ENCODE measurements at regions not wholly inside any gene's neighbourhood (a gene's known extent, or its start where the extent isn't known, plus 50 kb on each side); places are given as distances from the start of the nearest gene placed in this dataset.

- BruUV-seq (replicated peaks): no TSS peak
- no peaks in the 10 kb centered on the region for H3K36me3 Mint-ChIP-seq (ENCODE audit: insufficient read depth, unreplicated experiment)
- H3K9me3 Mint-ChIP-seq (ENCODE audit: unreplicated experiment): no peaks in the 10 kb centered on the region
- no peak for DNase-seq (ENCODE audit: unreplicated experiment)
- CTCF ChIA-PET: interaction anchor here (0.6 kb wide), 1 partner anchor 574 kb away, joined by 3 read pairs; no protein-coding TSS in a partner anchor
- H3K27me3 Mint-ChIP-seq (ENCODE audit: insufficient read depth, unreplicated experiment): peaks cover 5% of the 10 kb centered on the region
- no peak overlapping the region for H3K4me3 Mint-ChIP-seq (ENCODE audit: unreplicated experiment)
- H3K4me1 Mint-ChIP-seq (ENCODE audit: insufficient read depth, unreplicated experiment): no peaks in the 10 kb centered on the region
- intact Hi-C loops (cut with micrococcal nuclease): no loop called here
- POLR2A ChIA-PET: no interaction called here
- no peak for TF ChIP-seq CTCF (IDR thresholded peaks at IDR 0.05; ENCODE audit: unreplicated experiment)
- no peak overlapping the region for H3K27ac Mint-ChIP-seq (ENCODE audit: low read depth, unreplicated experiment)
Observed at GRCh38 chr17:73953206-73954033, 250.1 kb upstream of the RPL38 start.

GRCh38 chr17:73954951-73955350 is 248.5 kb upstream of the RPL38 start:
- intact Hi-C loops (cut with micrococcal nuclease): no loop called here
- no peak for TF ChIP-seq CTCF (IDR thresholded peaks at IDR 0.05; ENCODE audit: unreplicated experiment)
- no peak overlapping the region for H3K27ac Mint-ChIP-seq (ENCODE audit: low read depth, unreplicated experiment)
- H3K4me3 Mint-ChIP-seq (ENCODE audit: unreplicated experiment): no peak overlapping the region
- H3K27me3 Mint-ChIP-seq (ENCODE audit: insufficient read depth, unreplicated experiment): peaks cover 10% of the 10 kb centered on the region
- no peaks in the 10 kb centered on the region for H3K36me3 Mint-ChIP-seq (ENCODE audit: insufficient read depth, unreplicated experiment)
- POLR2A ChIA-PET: no interaction called here
- no TSS peak for BruUV-seq (replicated peaks)
- no peaks in the 10 kb centered on the region for H3K4me1 Mint-ChIP-seq (ENCODE audit: insufficient read depth, unreplicated experiment)
- CTCF ChIA-PET: no interaction called here
- no peak for DNase-seq (ENCODE audit: unreplicated experiment)
- peaks cover 5% of the 10 kb centered on the region for H3K9me3 Mint-ChIP-seq (ENCODE audit: unreplicated experiment)

- Mint-ChIP-seq H3K9me3 (ENCODE audit: unreplicated experiment) (peaks cover 10% of the 10 kb centered on the region), H3K27ac (ENCODE audit: low read depth, unreplicated experiment) (no peak overlapping the region), H3K27me3 (ENCODE audit: insufficient read depth, unreplicated experiment) (peaks cover 17% of the 10 kb centered on the region), H3K4me3 (ENCODE audit: unreplicated experiment) (no peak overlapping the region), H3K4me1 (ENCODE audit: insufficient read depth, unreplicated experiment) (no peaks in the 10 kb centered on the region), H3K36me3 (ENCODE audit: insufficient read depth, unreplicated experiment) (no peaks in the 10 kb centered on the region)
- no peak for DNase-seq (ENCODE audit: unreplicated experiment)
- no TSS peak for BruUV-seq (replicated peaks)
- no peak for TF ChIP-seq CTCF (IDR thresholded peaks at IDR 0.05; ENCODE audit: unreplicated experiment)
- intact Hi-C loops (cut with micrococcal nuclease): loop anchor here (1.0 to 2.0 kb wide), 2 partner anchors 299 to 526 kb away; no protein-coding TSS in a partner anchor
- ChIA-PET POLR2A (no interaction called here), CTCF (interaction anchor here (0.6 to 1.0 kb wide), 2 partner anchors 321 to 376 kb away, joined by 3 read pairs; no protein-coding TSS in a partner anchor)
Observed at GRCh38 chr17:73955616-73956015, 247.9 kb upstream of the RPL38 start.

GRCh38 chr17:73956169-73956568 is 247.3 kb upstream of the RPL38 start:
- H3K36me3 Mint-ChIP-seq (ENCODE audit: insufficient read depth, unreplicated experiment): no peaks in the 10 kb centered on the region
- BruUV-seq (replicated peaks): no TSS peak
- intact Hi-C loops (cut with micrococcal nuclease): loop anchor here (1.0 to 2.0 kb wide), 2 partner anchors 299 to 527 kb away; no protein-coding TSS in a partner anchor
- ChIA-PET POLR2A (no interaction called here), CTCF (interaction anchor here (0.6 to 1.0 kb wide), 4 partner anchors 42 to 375 kb away, joined by 3 read pairs; no protein-coding TSS in a partner anchor)
- no peak for TF ChIP-seq CTCF (IDR thresholded peaks at IDR 0.05; ENCODE audit: unreplicated experiment)
- peaks cover 19% of the 10 kb centered on the region for H3K27me3 Mint-ChIP-seq (ENCODE audit: insufficient read depth, unreplicated experiment)
- peaks cover 10% of the 10 kb centered on the region for H3K9me3 Mint-ChIP-seq (ENCODE audit: unreplicated experiment)
- no peak overlapping the region for H3K4me3 Mint-ChIP-seq (ENCODE audit: unreplicated experiment)
- H3K4me1 Mint-ChIP-seq (ENCODE audit: insufficient read depth, unreplicated experiment): no peaks in the 10 kb centered on the region
- H3K27ac Mint-ChIP-seq (ENCODE audit: low read depth, unreplicated experiment): no peak overlapping the region
- DNase-seq (ENCODE audit: unreplicated experiment): no peak
